PC-3 (cell line): ENCODE measurements at regions not wholly inside any gene's neighbourhood (a gene's known extent, or its start where the extent isn't known, plus 50 kb on each side); places are given as distances from the start of the nearest gene placed in this dataset.

Experiments used
- ATAC-seq: fragments of 200-7000 bp; cut with Tn5 transposase; 2 replicates; pipeline ENCODE4 v1.9.1; 2020; ENCODE audit warnings: mild to moderate bottlenecking, moderate library complexity
- BruUV-seq: library from RNA; stranded (reverse); fragments of 400-500 nt; replicated peaks from 2 replicates; lab custom pipeline; 2021; lab: Mats Ljungman, UMichigan
- CTCF ChIA-PET: fragments of 300-600 bp; sonication (Branson Sonifier 250); formaldehyde crosslinking; loops from one replicate; lab custom pipeline; 2022; ENCODE audit warnings: antibody characterized with exemption; lab: Charles Lee
- POLR2A ChIA-PET: fragments of 300-600 bp; sonication (Branson Sonifier 250); formaldehyde crosslinking; loops from one replicate; lab custom pipeline; 2022; ENCODE audit warnings: antibody characterized with exemption; ENCODE audit not compliant: unreplicated experiment; lab: Charles Lee
- DNase-seq: peaks from one replicate; pipeline ENCODE4 v3.0.0-alpha.2; 2015
- H2AFZ ChIP-seq: fragments of 300-600 bp; sonication (generic); 2 replicates; pipeline ENCODE4 v1.6.0; 2016; ENCODE audit warnings: antibody characterized with exemption, low read length
- H3F3A ChIP-seq: fragments of 300-600 bp; sonication (generic); one replicate; pipeline ENCODE4 v1.6.0; 2017; ENCODE audit warnings: antibody characterized with exemption, low read length, control low read depth, mild to moderate bottlenecking; ENCODE audit not compliant: unreplicated experiment
- H3K27ac ChIP-seq: fragments of 300-600 bp; sonication (generic); 2 replicates; pipeline ENCODE4 v1.5.1; 2016; ENCODE audit warnings: mild to moderate bottlenecking, low read length
- H3K27me3 ChIP-seq: fragments of 300-600 bp; sonication (generic); 2 replicates; pipeline ENCODE4 v1.6.1; 2016; ENCODE audit warnings: low read length, mixed read lengths
- H3K36me3 ChIP-seq: fragments of 300-600 bp; sonication (generic); 2 replicates; pipeline ENCODE4 v1.6.1; 2016; ENCODE audit warnings: low read depth, mixed run types, low read length, mixed read lengths
- H3K4me1 ChIP-seq: fragments of 300-600 bp; sonication (generic); 2 replicates; pipeline ENCODE4 v1.5.1; 2016; ENCODE audit warnings: low read length; ENCODE audit not compliant: insufficient read depth
- H3K4me2 ChIP-seq: fragments of 300-600 bp; sonication (generic); 2 replicates; pipeline ENCODE4 v1.6.0; 2016; ENCODE audit warnings: low read length
- H3K4me3 ChIP-seq: fragments of 300-600 bp; sonication (generic); 2 replicates; pipeline ENCODE4 v1.5.1; 2016; ENCODE audit warnings: mild to moderate bottlenecking, low read length, mixed read lengths
- H3K79me2 ChIP-seq: fragments of 300-600 bp; sonication (generic); 2 replicates; pipeline ENCODE4 v1.6.1; 2017; ENCODE audit warnings: low read length, mixed read lengths
- H3K9ac ChIP-seq: fragments of 300-600 bp; sonication (generic); 2 replicates; pipeline ENCODE4 v1.6.0; 2016; ENCODE audit warnings: mild to moderate bottlenecking, low read length
- H3K9me2 ChIP-seq: fragments of 300-600 bp; sonication (generic); replicated peaks from 2 replicates; pipeline ENCODE4 v1.6.1; 2016; ENCODE audit warnings: mixed run types, low read length, mixed read lengths
- H3K9me3 ChIP-seq: fragments of 300-600 bp; sonication (generic); 2 replicates; pipeline ENCODE4 v1.6.1; 2016; ENCODE audit warnings: low read length, mixed read lengths
- H4K20me1 ChIP-seq: fragments of 300-600 bp; sonication (generic); 2 replicates; pipeline ENCODE4 v1.6.1; 2016; ENCODE audit warnings: low read length, mixed read lengths
- EZH2 ChIP-seq: fragments of 300-600 bp; sonication (generic); IDR thresholded peaks from one replicate; pipeline ENCODE4 v1.6.1; 2017; ENCODE audit warnings: antibody characterized with exemption, mild to moderate bottlenecking, low read length; ENCODE audit not compliant: unreplicated experiment
- EZH2phosphoT487 ChIP-seq: fragments of 300-600 bp; sonication (generic); IDR thresholded peaks from 2 replicates; pipeline ENCODE4 v1.6.1; 2018; ENCODE audit warnings: mild to moderate bottlenecking, antibody characterized with exemption, low read length, borderline replicate concordance
- intact Hi-C: fragments of 100-400 bp; cut with micrococcal nuclease; formaldehyde crosslinking; loops from 2 replicates; pipeline ENCODE4 v1.9.0; 2023
- TF ChIP-seq, protein P1 (sequence below): fragments of 300-600 bp; sonication (generic); conservative IDR thresholded peaks from 2 replicates; pipeline ENCODE4 v1.5.1; 2017; ENCODE audit warnings: antibody characterized with exemption, low read depth, mild to moderate bottlenecking, low read length

DNA sequence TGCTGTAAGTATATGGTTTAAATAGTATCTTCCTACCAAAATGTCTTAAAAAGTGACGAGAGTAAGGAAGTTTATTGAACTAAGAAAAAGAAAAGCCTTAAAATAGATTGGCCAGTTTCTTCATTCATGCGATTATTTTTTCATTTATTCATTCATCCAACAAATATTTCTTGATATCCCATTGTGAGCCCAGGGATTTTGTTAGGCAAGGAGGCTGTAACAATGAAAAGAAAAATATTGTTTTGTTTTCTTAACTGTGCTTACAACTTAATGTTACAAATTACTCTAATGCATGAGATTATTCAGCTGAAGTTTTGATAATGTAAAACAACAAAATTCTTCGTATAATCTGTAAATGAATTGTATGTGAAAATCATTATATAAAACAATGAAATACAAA, 882.0 kb downstream of the LTN1 start:
- Histone ChIP-seq H3K79me2 (no peaks in the 10 kb centered on the region), H3K27ac (no peak overlapping the region), H2AFZ (no peak overlapping the region), H3F3A (no peaks in the 10 kb centered on the region), H3K4me3 (no peak overlapping the region), H3K9me3 (no peaks in the 10 kb centered on the region), H4K20me1 (no peaks in the 10 kb centered on the region), H3K9me2 (no peaks in the 10 kb centered on the region), H3K9ac (no peak overlapping the region), H3K27me3 (no peaks in the 10 kb centered on the region), H3K4me2 (no peak overlapping the region), H3K36me3 (no peaks in the 10 kb centered on the region), H3K4me1 (no peaks in the 10 kb centered on the region)
- ATAC-seq (no peak), DNase-seq (no peak)
- TF ChIP-seq EZH2 (no peak), EZH2phosphoT487 (no peak)
- TF ChIP-seq, protein P1, sequence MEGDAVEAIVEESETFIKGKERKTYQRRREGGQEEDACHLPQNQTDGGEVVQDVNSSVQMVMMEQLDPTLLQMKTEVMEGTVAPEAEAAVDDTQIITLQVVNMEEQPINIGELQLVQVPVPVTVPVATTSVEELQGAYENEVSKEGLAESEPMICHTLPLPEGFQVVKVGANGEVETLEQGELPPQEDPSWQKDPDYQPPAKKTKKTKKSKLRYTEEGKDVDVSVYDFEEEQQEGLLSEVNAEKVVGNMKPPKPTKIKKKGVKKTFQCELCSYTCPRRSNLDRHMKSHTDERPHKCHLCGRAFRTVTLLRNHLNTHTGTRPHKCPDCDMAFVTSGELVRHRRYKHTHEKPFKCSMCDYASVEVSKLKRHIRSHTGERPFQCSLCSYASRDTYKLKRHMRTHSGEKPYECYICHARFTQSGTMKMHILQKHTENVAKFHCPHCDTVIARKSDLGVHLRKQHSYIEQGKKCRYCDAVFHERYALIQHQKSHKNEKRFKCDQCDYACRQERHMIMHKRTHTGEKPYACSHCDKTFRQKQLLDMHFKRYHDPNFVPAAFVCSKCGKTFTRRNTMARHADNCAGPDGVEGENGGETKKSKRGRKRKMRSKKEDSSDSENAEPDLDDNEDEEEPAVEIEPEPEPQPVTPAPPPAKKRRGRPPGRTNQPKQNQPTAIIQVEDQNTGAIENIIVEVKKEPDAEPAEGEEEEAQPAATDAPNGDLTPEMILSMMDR, result no peak
- ChIA-PET POLR2A (no interaction called here), CTCF (no interaction called here)
- BruUV-seq, result no TSS peak
- intact Hi-C loops, result no loop called here

DNA sequence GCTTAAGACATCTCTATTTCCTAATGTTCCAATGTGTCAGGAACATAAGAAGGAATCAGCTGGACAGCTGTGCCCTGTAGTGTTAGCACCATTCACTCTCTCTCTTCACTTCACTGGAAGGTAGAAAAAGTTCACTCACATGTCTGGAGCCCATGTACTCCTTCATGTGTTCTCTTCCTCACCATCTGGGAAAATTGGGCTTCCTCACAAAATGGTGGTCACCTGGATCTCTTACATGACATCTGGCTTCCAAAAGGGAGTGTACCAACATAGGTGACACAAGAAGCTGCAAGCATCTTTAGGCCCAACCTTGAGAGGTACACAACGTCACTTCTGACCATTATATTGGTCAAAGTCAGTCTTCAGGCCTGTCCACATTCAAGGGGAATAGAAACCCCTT, 882.6 kb downstream of the LTN1 start:
- DNase-seq, result no peak
- Histone ChIP-seq H3K4me3 (no peak overlapping the region), H3K4me2 (no peak overlapping the region), H3K79me2 (no peaks in the 10 kb centered on the region), H3K9me2 (no peaks in the 10 kb centered on the region), H3K27ac (no peak overlapping the region), H2AFZ (no peak overlapping the region), H3F3A (no peaks in the 10 kb centered on the region), H3K27me3 (no peaks in the 10 kb centered on the region), H3K9me3 (no peaks in the 10 kb centered on the region), H4K20me1 (no peaks in the 10 kb centered on the region), H3K4me1 (no peaks in the 10 kb centered on the region), H3K9ac (no peak overlapping the region), H3K36me3 (no peaks in the 10 kb centered on the region)
- ATAC-seq, result no peak
- CTCF ChIA-PET, result no interaction called here
- no TSS peak for BruUV-seq
- POLR2A ChIA-PET, result no interaction called here
- TF ChIP-seq EZH2phosphoT487 (no peak), EZH2 (no peak)
- TF ChIP-seq, protein P1, result no peak
- intact Hi-C loops, result no loop called here

DNA sequence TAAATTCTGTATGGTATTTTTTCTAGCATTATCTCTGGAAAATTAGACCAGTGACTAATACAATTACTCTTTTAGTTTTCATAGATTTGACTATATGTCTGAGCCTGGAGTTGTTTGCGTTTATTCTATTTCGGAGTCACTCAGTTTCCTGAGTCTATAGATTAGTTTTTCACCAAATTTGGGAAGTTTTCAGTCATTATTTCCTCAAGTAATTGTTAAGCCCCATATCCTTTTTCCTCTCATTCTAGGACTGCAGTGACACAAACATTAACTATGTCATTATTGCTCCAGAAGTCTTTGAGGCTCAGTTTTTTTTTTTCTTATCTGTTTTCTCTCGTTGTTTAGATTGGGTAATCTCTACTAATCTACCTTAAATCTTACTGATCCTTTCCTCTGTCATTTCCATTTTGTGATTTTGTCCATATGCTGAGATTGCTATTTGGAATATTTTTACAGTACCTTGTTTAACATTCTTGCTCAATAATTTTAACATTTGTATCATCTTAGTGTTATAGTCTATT, 886.2 kb downstream of the LTN1 start:
- Histone ChIP-seq H3K9me3 (no peaks in the 10 kb centered on the region), H3K9ac (no peak overlapping the region), H4K20me1 (no peaks in the 10 kb centered on the region), H3K4me1 (no peaks in the 10 kb centered on the region), H2AFZ (no peak overlapping the region), H3K79me2 (no peaks in the 10 kb centered on the region), H3K4me2 (no peak overlapping the region), H3K27me3 (no peaks in the 10 kb centered on the region), H3F3A (no peaks in the 10 kb centered on the region), H3K36me3 (no peaks in the 10 kb centered on the region), H3K9me2 (no peaks in the 10 kb centered on the region), H3K27ac (no peak overlapping the region), H3K4me3 (no peak overlapping the region)
- ATAC-seq (no peak), DNase-seq (no peak)
- intact Hi-C loops, result no loop called here
- ChIA-PET CTCF (no interaction called here), POLR2A (no interaction called here)
- TF ChIP-seq EZH2 (no peak), EZH2phosphoT487 (no peak)
- TF ChIP-seq, protein P1, result no peak
- BruUV-seq, result no TSS peak
